H1 (cell line): ENCODE measurements at regions not wholly inside any gene's neighbourhood (a gene's known extent, or its start where the extent isn't known, plus 50 kb on each side); places are given as distances from the start of the nearest gene placed in this dataset.

Experiments used
- EZH2 ChIP-seq: fragments of 200-600 bp; sonication (generic); IDR thresholded peaks from 2 replicates; pipeline ENCODE4 v1.7.1; 2012; ENCODE audit warnings: low read depth, mild to moderate bottlenecking, moderate library complexity, low read length, inconsistent platforms; ENCODE audit not compliant: severe bottlenecking
- POLR2A ChIP-seq, 2 experiments: IDR thresholded peaks; 1 replicate in 1 of 2; 2 replicates in 1 of 2; pipeline ENCODE4 v1.6.1; 2011; ENCODE audit warnings: low read depth in 2 of 2, low read length in 2 of 2, mild to moderate bottlenecking in 2 of 2; ENCODE audit errors: control extremely low read depth in 1 of 2
- POLR2AphosphoS5 ChIP-seq: IDR thresholded peaks from 2 replicates; pipeline ENCODE4 v1.6.1; 2011; ENCODE audit warnings: low read depth, low read length
- SIN3A ChIP-seq, 2 experiments: IDR thresholded peaks in 1 of 2; conservative IDR thresholded peaks in 1 of 2; 2 replicates each; pipeline ENCODE4 v1.6.1; 2011 to 2012; ENCODE audit warnings: low read length in 2 of 2, improper control_type of control experiment in 1 of 2, low read depth in 1 of 2, mild to moderate bottlenecking in 1 of 2
- TBP ChIP-seq: IDR thresholded peaks from 2 replicates; pipeline ENCODE4 v1.6.1; 2011; ENCODE audit warnings: low read depth, low read length, improper control_type of control experiment
- USF2 ChIP-seq: IDR thresholded peaks from 2 replicates; pipeline ENCODE4 v1.6.1; 2011; ENCODE audit warnings: low read length, improper control_type of control experiment
- TF ChIP-seq, protein P1 (sequence below): IDR thresholded peaks from 2 replicates; pipeline ENCODE4 v1.6.1; 2012; ENCODE audit warnings: inconsistent platforms
- TF ChIP-seq, protein P2 (sequence below), 3 experiments: IDR thresholded peaks; 1 replicate in 2 of 3; 2 replicates in 1 of 3; pipeline versions ENCODE4 v1.5.1 to v1.6.1; 2011; ENCODE audit warnings: low read length in 3 of 3, mild to moderate bottlenecking in 3 of 3, inconsistent platforms in 2 of 3, low read depth in 1 of 3, moderate library complexity in 1 of 3; ENCODE audit not compliant: insufficient read depth in 1 of 3; ENCODE audit errors: control extremely low read depth in 1 of 3

DNA sequence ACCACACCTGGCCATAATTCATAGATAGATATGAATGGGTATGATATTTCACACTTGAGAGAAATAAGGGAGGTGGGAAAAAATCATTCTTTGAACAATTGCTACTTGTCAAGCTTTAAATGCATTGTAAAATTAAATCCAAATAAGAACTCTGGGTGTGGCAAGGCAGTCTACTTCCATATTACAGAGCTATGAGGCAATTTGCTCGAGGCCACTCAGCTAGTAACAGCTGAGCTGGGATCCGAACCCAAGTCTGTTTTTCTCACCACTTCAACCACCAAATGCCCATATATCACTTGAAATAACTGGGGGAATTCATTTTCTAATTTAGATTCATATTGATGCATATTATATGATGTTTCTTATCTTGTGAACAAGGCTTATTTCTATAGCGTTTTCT lies 482.2 kb upstream of the ADAMTS9 start:
- TF ChIP-seq POLR2A (IDR thresholded peaks at IDR 0.05; ENCODE audit: control extremely low read depth in 1 of 2, low read depth in 2 of 2, low read length in 2 of 2) = no peak
- TF ChIP-seq, protein P1, sequence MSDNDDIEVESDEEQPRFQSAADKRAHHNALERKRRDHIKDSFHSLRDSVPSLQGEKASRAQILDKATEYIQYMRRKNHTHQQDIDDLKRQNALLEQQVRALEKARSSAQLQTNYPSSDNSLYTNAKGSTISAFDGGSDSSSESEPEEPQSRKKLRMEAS = no peak
- TF ChIP-seq POLR2AphosphoS5 = no peak
- no peak for TF ChIP-seq EZH2
- TF ChIP-seq, protein P2, sequence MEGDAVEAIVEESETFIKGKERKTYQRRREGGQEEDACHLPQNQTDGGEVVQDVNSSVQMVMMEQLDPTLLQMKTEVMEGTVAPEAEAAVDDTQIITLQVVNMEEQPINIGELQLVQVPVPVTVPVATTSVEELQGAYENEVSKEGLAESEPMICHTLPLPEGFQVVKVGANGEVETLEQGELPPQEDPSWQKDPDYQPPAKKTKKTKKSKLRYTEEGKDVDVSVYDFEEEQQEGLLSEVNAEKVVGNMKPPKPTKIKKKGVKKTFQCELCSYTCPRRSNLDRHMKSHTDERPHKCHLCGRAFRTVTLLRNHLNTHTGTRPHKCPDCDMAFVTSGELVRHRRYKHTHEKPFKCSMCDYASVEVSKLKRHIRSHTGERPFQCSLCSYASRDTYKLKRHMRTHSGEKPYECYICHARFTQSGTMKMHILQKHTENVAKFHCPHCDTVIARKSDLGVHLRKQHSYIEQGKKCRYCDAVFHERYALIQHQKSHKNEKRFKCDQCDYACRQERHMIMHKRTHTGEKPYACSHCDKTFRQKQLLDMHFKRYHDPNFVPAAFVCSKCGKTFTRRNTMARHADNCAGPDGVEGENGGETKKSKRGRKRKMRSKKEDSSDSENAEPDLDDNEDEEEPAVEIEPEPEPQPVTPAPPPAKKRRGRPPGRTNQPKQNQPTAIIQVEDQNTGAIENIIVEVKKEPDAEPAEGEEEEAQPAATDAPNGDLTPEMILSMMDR (IDR thresholded peaks at IDR 0.05; ENCODE audit: control extremely low read depth in 1 of 3, insufficient read depth in 1 of 3, low read depth in 1 of 3, low read length in 3 of 3) = no peak
- no peak for TF ChIP-seq USF2
- TF ChIP-seq TBP = no peak
- no peak for TF ChIP-seq SIN3A (conservative IDR thresholded peaks at IDR 0.05 in 1 of 2, IDR thresholded peaks at IDR 0.05 in 1 of 2; ENCODE audit: low read depth in 1 of 2, low read length in 2 of 2)
